Lung (tissue), 11 donors: ENCODE measurements at regions not wholly inside any gene's neighbourhood (a gene's known extent, or its start where the extent isn't known, plus 50 kb on each side); places are given as distances from the start of the nearest gene placed in this dataset.
"Not testable (repeated sequence)": the region's sequence is repeated elsewhere in the genome, so short reads cannot be mapped to it uniquely, and the experiment has no call there.

Experiments
- ATAC-seq: fragments of 200-7000 bp; cut with Tn5 transposase; one replicate; pipeline ENCODE4 v1.9.1; 2020; ENCODE audit warnings: moderate number of reproducible peaks; ENCODE audit not compliant: insufficient read depth, low FRiP score
- DNase-seq, 3 donors: peaks; one replicate each; pipeline ENCODE4 v3.0.0-alpha.2; 2013 to 2017
- H3K27ac ChIP-seq, 2 donors: one replicate each; pipeline ENCODE4 v1.5.1; 2013; ENCODE audit warnings: mild to moderate bottlenecking in 2 of 2, moderate library complexity in 2 of 2, control low read depth in 1 of 2, inconsistent platforms in 1 of 2, low read depth in 1 of 2, low read length in 1 of 2
- H3K27me3 ChIP-seq, 3 donors: one replicate each; pipeline ENCODE4 v1.5.1; 2013; ENCODE audit warnings: low read length in 2 of 3; ENCODE audit not compliant: control insufficient read depth in 3 of 3, insufficient read depth in 3 of 3
- H3K36me3 ChIP-seq, 4 donors: one replicate each; pipeline ENCODE4 v1.5.1; 2013; ENCODE audit warnings: low read length in 4 of 4, mild to moderate bottlenecking in 1 of 4, moderate library complexity in 1 of 4; ENCODE audit not compliant: control insufficient read depth in 4 of 4, insufficient read depth in 4 of 4
- H3K4me1 ChIP-seq, 5 donors: one replicate each; pipeline ENCODE4 v1.5.1; 2013; ENCODE audit warnings: low read length in 5 of 5, mild to moderate bottlenecking in 2 of 5, moderate library complexity in 1 of 5; ENCODE audit not compliant: control insufficient read depth in 5 of 5, insufficient read depth in 5 of 5
- H3K4me3 ChIP-seq: one replicate; pipeline ENCODE4 v1.5.1; 2013; ENCODE audit warnings: mild to moderate bottlenecking, control low read depth, moderate library complexity
- H3K9ac ChIP-seq, 2 donors: one replicate each; pipeline ENCODE4 v1.5.1; 2013; ENCODE audit warnings: low read length in 2 of 2, control low read depth in 1 of 2; ENCODE audit not compliant: insufficient read depth in 1 of 2
- H3K9me3 ChIP-seq, 4 donors: one replicate each; pipeline ENCODE4 v1.5.1; 2013; ENCODE audit warnings: low read length in 3 of 4, mild to moderate bottlenecking in 1 of 4, moderate library complexity in 1 of 4; ENCODE audit not compliant: control insufficient read depth in 4 of 4, insufficient read depth in 3 of 4
- WGBS, 2 donors: extraction: QIAGEN DNeasy Blood & Tissue Kit; methylation state at CpG; one replicate each; pipeline ENCODE4 v1.1.7; 2013; 5-methylcytosine and 5-hydroxymethylcytosine counted together
- TF ChIP-seq, protein P1 (sequence below): IDR thresholded peaks from 2 replicates; pipeline ENCODE4 v1.5.1; 2012; ENCODE audit warnings: mild to moderate bottlenecking; ENCODE audit errors: control extremely low read depth, extremely low read depth
- donor health status: control.
- donor health status: control.
- donor health status: Bipolar disorder and iron deficiency.
- donor health status: healthy.
- donor health status: DM: yes; HTN: yes; CAD: no.

DNA sequence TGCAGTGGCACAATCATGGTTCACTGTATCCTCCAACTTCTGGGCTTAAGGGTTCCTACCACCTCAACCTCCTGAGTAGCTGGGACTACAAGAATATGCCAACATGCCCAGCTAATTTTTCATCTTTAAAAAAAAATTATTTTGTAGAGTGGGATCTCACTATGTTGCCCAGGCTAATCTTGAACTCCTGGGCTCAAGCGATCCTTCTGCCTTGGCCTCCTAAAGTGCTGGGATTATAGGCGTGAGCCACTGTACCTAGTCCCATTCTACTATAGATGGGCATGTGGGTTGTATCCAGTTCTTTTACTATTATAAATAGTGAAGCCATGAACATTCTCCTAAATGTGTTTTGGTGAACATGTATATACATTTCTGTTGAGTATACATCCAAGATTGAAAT lies 57.9 kb upstream of the PAXBP1 start:
- Histone ChIP-seq H3K27ac (no peak overlapping the region), H3K9ac (no peak overlapping the region), H3K4me3 (no peak overlapping the region), H3K27me3 (no peaks in the 10 kb centered on the region), H3K9me3 (no peaks in the 10 kb centered on the region), H3K4me1 (no peaks in the 10 kb centered on the region), H3K36me3 (no peaks in the 10 kb centered on the region)
- no peak for ATAC-seq
- no peak for DNase-seq
- 94 to 97% methylated on average over 2 of the region's 2 CpGs for WGBS, 2 donors
- TF ChIP-seq, protein P1, sequence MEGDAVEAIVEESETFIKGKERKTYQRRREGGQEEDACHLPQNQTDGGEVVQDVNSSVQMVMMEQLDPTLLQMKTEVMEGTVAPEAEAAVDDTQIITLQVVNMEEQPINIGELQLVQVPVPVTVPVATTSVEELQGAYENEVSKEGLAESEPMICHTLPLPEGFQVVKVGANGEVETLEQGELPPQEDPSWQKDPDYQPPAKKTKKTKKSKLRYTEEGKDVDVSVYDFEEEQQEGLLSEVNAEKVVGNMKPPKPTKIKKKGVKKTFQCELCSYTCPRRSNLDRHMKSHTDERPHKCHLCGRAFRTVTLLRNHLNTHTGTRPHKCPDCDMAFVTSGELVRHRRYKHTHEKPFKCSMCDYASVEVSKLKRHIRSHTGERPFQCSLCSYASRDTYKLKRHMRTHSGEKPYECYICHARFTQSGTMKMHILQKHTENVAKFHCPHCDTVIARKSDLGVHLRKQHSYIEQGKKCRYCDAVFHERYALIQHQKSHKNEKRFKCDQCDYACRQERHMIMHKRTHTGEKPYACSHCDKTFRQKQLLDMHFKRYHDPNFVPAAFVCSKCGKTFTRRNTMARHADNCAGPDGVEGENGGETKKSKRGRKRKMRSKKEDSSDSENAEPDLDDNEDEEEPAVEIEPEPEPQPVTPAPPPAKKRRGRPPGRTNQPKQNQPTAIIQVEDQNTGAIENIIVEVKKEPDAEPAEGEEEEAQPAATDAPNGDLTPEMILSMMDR = no peak

GRCh38 chr21:32831779-32832178 lies 60.2 kb upstream of the PAXBP1 start:
- not testable (repeated sequence) for DNase-seq, ATAC-seq, H3K27ac ChIP-seq, H3K4me1 ChIP-seq, H3K9ac ChIP-seq, H3K36me3 ChIP-seq, H3K27me3 ChIP-seq, H3K4me3 ChIP-seq, H3K9me3 ChIP-seq
- WGBS, 2 donors = 91 to 97% methylated on average over 9 to 10 of the region's 10 CpGs

- Histone ChIP-seq H3K4me1 (no peaks in the 10 kb centered on the region), H3K4me3 (no peak overlapping the region), H3K9me3 (peaks cover 0 to 3% (median 0%) of the 10 kb centered on the region in 4 donors), H3K27me3 (no peaks in the 10 kb centered on the region), H3K9ac (no peak overlapping the region), H3K27ac (no peak overlapping the region), H3K36me3 (no peaks in the 10 kb centered on the region)
- TF ChIP-seq, protein P1 = no peak
- WGBS, 2 donors = 80 to 85% methylated on average over 7 of the region's 7 CpGs
- ATAC-seq = no peak
- DNase-seq = peak in 1 of 3 donors; percentile 61
Observed at GRCh38 chr21:32834211-32834915, 62.8 kb upstream of the PAXBP1 start.

- TF ChIP-seq, protein P1 = no peak
- DNase-seq = peak in 2 of 3 donors; percentile 30 to 62
- ATAC-seq = no peak
- Histone ChIP-seq H3K27ac (no peak overlapping the region), H3K27me3 (no peaks in the 10 kb centered on the region), H3K9me3 (peaks cover 0 to 3% (median 0%) of the 10 kb centered on the region in 4 donors), H3K9ac (no peak overlapping the region), H3K36me3 (no peaks in the 10 kb centered on the region), H3K4me1 (no peaks in the 10 kb centered on the region), H3K4me3 (no peak overlapping the region)
- WGBS, 2 donors = 78 to 86% methylated on average over 5 of the region's 5 CpGs
Observed at GRCh38 chr21:32834916-32835235, 63.3 kb upstream of the PAXBP1 start.
